Midbrain (tissue), 1 donor: ENCODE measurements at regions not wholly inside any gene's neighbourhood (a gene's known extent, or its start where the extent isn't known, plus 50 kb on each side); places are given as distances from the start of the nearest gene placed in this dataset.
"Not testable (repeated sequence)": the region's sequence is repeated elsewhere in the genome, so short reads cannot be mapped to it uniquely, and the experiment has no call there.

Source experiments
- DNase-seq: peaks from one replicate; lab custom pipeline; 2025; lab: John Stamatoyannopoulos, UW

GRCh38 chr17:14621826-14622614, 321.1 kb downstream of the HS3ST3B1 start:
- DNase-seq, result no peak

- DNase-seq, result no peak
Measured at GRCh38 chr17:14619821-14620220, 318.9 kb downstream of the HS3ST3B1 start.

- DNase-seq, result no peak
Measured at GRCh38 chr17:14616528-14616927, 315.6 kb downstream of the HS3ST3B1 start.

- peak; percentile 15 for DNase-seq
Measured at GRCh38 chr17:14605267-14605599, 304.4 kb downstream of the HS3ST3B1 start.

GRCh38 chr17:14604591-14605266, 303.8 kb downstream of the HS3ST3B1 start:
- no peak for DNase-seq

- no peak for DNase-seq
Measured at GRCh38 chr17:14596224-14596623, 295.3 kb downstream of the HS3ST3B1 start.

GRCh38 chr17:14595656-14596055, 294.8 kb downstream of the HS3ST3B1 start:
- DNase-seq, result no peak

- DNase-seq, result no peak
Measured at GRCh38 chr17:14594690-14595089, 293.8 kb downstream of the HS3ST3B1 start.

- no peak for DNase-seq
Measured at GRCh38 chr17:14593956-14594355, 293.1 kb downstream of the HS3ST3B1 start.

- no peak for DNase-seq
Measured at GRCh38 chr17:14590459-14591250, 289.8 kb downstream of the HS3ST3B1 start.

GRCh38 chr17:14585099-14585498, 284.2 kb downstream of the HS3ST3B1 start:
- DNase-seq, result no peak

GRCh38 chr17:14582996-14583395, 282.1 kb downstream of the HS3ST3B1 start:
- DNase-seq, result no peak

- no peak for DNase-seq
Measured at GRCh38 chr17:14581186-14581830, 280.4 kb downstream of the HS3ST3B1 start.

GRCh38 chr17:14580499-14580898, 279.6 kb downstream of the HS3ST3B1 start:
- DNase-seq, result no peak

- no peak for DNase-seq
Measured at GRCh38 chr17:14579716-14580115, 278.8 kb downstream of the HS3ST3B1 start.

GRCh38 chr17:14575471-14575953, 274.6 kb downstream of the HS3ST3B1 start:
- no peak for DNase-seq

- not testable (repeated sequence) for DNase-seq
Measured at GRCh38 chr17:14560325-14560724, 259.4 kb downstream of the HS3ST3B1 start.

GRCh38 chr17:14559264-14560119, 258.6 kb downstream of the HS3ST3B1 start:
- no peak for DNase-seq

- no peak for DNase-seq
Measured at GRCh38 chr17:14557480-14557879, 256.6 kb downstream of the HS3ST3B1 start.

GRCh38 chr17:14553847-14554246, 253.0 kb downstream of the HS3ST3B1 start:
- no peak for DNase-seq

GRCh38 chr17:14552306-14552705, 251.4 kb downstream of the HS3ST3B1 start:
- no peak for DNase-seq
